NCI-H446 (cell line): ENCODE measurements at regions not wholly inside any gene's neighbourhood (a gene's known extent, or its start where the extent isn't known, plus 50 kb on each side); places are given as distances from the start of the nearest gene placed in this dataset.
A peak's percentile ranks its signal among the peaks of the same experiment; 100 is the strongest.

Experiments used
- DNase-seq, 2 experiments: peaks; one replicate each; lab custom pipeline; 2025; lab: John Stamatoyannopoulos, UW

- no peak for DNase-seq
Measured at GRCh38 chr12:27907766-27908165, 64.8 kb downstream of the PTHLH start.

- no peak for DNase-seq
Measured at GRCh38 chr12:27906658-27907473, 65.7 kb downstream of the PTHLH start.

GRCh38 chr12:27906127-27906500 lies 66.4 kb downstream of the PTHLH start:
- DNase-seq = no peak

- DNase-seq = no peak
Measured at GRCh38 chr12:27905285-27906126, 67.0 kb downstream of the PTHLH start.

GRCh38 chr12:27902651-27903050 lies 69.9 kb downstream of the PTHLH start:
- DNase-seq = no peak

GRCh38 chr12:27901959-27902358 lies 70.6 kb downstream of the PTHLH start:
- DNase-seq = no peak

GRCh38 chr12:27900920-27901879 lies 71.3 kb downstream of the PTHLH start:
- no peak for DNase-seq

GRCh38 chr12:27899151-27899661 lies 73.3 kb downstream of the PTHLH start:
- DNase-seq = peak in 1 of 2 experiments; percentile 25

- DNase-seq = no peak
Measured at GRCh38 chr12:27898022-27898421, 74.5 kb downstream of the PTHLH start.

GRCh38 chr12:27896419-27896990 lies 76.0 kb downstream of the PTHLH start:
- no peak for DNase-seq

- DNase-seq = no peak
Measured at GRCh38 chr12:27894309-27894708, 78.2 kb downstream of the PTHLH start.

- no peak for DNase-seq
Measured at GRCh38 chr12:27879708-27880107, 92.8 kb downstream of the PTHLH start.

GRCh38 chr12:27875677-27876076 lies 95.6 kb upstream of the MANSC4 start:
- no peak for DNase-seq

GRCh38 chr12:27873010-27873409 lies 93.0 kb upstream of the MANSC4 start:
- no peak for DNase-seq

GRCh38 chr12:27871946-27872345 lies 91.9 kb upstream of the MANSC4 start:
- DNase-seq = no peak

- DNase-seq = no peak
Measured at GRCh38 chr12:27870939-27871338, 90.9 kb upstream of the MANSC4 start.

- DNase-seq = peak; percentile 70 to 93
Measured at GRCh38 chr12:27869567-27869966, 89.5 kb upstream of the MANSC4 start.

GRCh38 chr12:27868139-27868538 lies 88.1 kb upstream of the MANSC4 start:
- no peak for DNase-seq

- DNase-seq = peak; percentile 48 to 78
Measured at GRCh38 chr12:27866373-27867101, 86.5 kb upstream of the MANSC4 start.

GRCh38 chr12:27865421-27865820 lies 85.4 kb upstream of the MANSC4 start:
- DNase-seq = no peak

GRCh38 chr12:27864521-27864920 lies 84.5 kb upstream of the MANSC4 start:
- no peak for DNase-seq
